ENCODE measurements at regions not wholly inside any gene's neighbourhood (a gene's known extent, or its start where the extent isn't known, plus 50 kb on each side); places are given as distances from the start of the nearest gene placed in this dataset.

GRCh38 chr9:38120961-38121360 is 51.9 kb upstream of the SHB start:
- TF ChIP-seq POLR2A (IDR thresholded peaks at IDR 0.05): no peak
- no peak for TF ChIP-seq CTCF (IDR thresholded peaks at IDR 0.05)

Measured in right lobe of liver (tissue), 4 donors.